Activated effector memory CD4-positive, alpha-beta T cell treated with anti-CD3 and anti-CD28 coated beads, Interleukin-2, amount 50 U/mL, for 16 hours (primary cell): ENCODE measurements at regions not wholly inside any gene's neighbourhood (a gene's known extent, or its start where the extent isn't known, plus 50 kb on each side); places are given as distances from the start of the nearest gene placed in this dataset.
"Not testable (repeated sequence)": the region's sequence is repeated elsewhere in the genome, so short reads cannot be mapped to it uniquely, and the experiment has no call there.

ENCODE experiments used
- DNase-seq: peaks from one replicate; pipeline ENCODE4 v3.0.0-alpha.2; 2020

DNA sequence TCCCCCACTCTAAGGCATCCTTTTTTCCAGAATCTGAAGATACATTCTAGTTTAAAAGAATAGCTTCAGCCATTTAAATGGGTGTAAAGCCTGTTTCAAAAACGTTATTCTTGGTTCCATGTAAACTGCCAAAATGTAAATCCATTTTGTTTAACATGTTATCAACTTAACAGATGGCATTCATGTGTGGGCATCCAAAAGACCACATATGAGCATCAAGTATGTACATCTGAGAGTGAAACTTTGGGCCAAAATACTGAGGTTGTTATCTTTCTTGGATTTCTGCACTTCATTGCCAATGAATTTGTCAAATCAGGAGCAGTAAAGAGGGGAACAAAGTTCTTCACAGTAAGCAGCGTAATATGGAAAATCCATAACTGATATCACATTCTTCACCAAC, 395.4 kb downstream of the ZNF804A start:
- no peak for DNase-seq

DNA sequence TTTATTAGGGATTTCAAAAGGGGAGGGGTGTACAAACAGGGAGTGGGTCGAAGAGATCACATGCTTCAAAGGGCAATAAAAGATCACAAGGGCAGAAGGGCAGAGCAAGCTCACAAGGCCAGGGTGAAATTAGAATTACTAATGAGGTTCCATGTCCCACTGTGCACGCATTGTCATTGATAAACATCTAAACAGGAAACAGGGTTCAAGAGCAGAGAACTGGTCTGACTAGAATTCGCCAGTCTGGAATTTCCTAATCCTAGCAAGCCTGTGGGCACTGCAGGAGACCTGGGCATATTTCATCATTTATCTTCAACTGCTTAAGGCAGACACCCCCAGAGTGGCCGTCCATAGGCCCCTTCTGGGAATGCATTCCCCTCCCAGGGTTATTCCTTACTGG, 408.2 kb downstream of the ZNF804A start:
- DNase-seq = no peak

DNA sequence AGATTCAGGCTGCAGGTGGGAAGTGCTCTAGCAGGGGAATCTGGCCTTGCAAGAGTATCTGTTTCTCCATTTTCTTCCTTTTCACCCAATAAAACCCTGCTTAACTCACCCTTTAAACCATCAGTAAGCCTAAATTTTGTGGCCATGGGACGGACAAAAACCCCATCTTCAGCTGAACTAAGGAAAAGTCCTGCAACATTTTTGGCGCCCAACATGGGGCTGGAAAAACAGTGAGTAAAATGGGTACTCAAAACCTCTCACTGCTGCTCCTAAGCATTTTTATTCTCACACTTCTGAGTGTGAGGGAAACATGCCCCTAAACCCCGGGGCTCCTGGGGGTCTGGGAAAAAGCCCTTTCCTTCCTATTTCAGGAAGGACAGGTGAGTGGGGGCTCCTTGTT, 414.3 kb downstream of the ZNF804A start:
- no peak for DNase-seq

DNA sequence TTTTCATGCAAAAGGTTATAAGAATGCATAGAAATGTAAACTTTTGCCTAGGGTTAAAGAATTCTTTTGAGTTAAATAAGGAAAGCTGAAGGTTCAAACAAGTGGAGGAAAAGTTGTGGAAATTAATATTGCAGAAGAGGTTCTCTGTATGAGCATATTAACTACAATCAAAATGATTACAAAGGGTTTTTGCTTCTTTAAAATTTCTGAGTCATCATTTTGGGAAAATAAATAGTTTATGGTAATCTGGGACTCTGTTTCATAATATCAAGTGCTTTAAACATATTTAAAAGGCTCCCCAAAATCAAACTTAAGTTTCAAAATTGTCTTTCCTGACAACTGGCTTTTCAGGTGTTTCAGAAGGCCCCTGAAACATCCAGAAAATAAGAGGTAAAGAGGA, 415.7 kb downstream of the ZNF804A start:
- DNase-seq = no peak

DNA sequence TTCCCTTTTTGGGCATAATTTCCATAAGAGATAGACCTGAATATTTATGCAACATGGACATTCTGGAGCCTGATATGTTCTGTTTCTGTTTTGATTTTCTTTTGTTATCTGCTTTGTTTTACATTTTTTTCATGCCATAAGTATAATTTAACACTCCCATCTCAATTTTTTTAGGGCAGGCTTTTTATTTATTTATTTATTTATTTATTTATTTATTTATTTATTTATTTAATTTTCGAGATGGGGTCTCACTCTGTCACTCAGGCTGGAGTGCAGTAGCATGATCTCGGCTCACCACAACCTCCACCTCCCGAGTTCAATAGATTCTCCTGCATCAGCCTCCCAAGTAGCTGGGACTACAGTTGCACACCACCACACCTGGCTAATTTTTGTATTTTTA, 427.6 kb downstream of the ZNF804A start:
- DNase-seq = not testable (repeated sequence)

DNA sequence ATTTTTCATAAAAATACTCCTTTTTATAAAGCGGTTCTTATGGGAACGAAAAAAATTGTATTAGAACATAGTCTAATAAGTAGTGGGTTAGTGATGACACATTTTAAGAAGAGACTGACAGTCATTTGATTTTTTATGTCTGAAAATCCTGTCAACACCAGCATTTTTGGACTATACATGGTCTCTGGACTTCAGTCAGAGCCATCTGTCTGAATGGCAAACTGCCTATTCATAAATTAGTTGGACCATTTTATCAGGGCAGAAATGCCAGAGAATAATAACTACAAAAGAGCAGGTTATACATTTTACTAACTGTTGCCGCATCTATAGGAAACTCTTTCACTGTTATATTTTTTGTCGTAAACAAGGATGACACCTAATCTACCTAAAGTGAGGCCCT, 437.6 kb downstream of the ZNF804A start:
- DNase-seq = no peak

DNA sequence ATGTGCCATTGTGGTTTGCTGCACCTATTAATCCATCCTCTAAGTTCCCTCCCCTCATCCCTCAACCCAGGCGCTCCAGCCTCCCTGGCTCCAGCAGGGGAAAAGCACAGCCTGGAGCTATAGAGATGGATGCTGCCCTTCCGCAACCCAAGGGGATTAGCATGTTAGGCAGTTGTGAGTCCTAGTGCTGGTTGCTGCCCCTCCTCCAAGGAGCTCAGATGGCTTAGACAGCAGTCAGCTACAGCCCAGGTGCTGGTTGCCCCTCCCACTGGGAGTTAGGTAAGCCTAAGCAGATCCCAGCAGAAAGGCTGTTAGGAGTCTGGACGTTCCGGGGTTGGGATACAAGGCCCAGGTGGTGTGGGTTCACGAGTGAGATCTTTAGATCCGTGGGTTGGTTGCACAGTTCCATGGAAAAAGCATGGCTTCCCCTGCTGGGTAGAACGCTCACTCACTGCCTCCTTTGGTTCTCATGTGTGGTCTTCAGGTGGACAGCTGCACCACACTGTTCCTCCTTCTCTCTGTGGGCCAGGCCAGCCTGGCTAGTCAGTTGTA, 446.1 kb downstream of the ZNF804A start:
- no peak for DNase-seq

DNA sequence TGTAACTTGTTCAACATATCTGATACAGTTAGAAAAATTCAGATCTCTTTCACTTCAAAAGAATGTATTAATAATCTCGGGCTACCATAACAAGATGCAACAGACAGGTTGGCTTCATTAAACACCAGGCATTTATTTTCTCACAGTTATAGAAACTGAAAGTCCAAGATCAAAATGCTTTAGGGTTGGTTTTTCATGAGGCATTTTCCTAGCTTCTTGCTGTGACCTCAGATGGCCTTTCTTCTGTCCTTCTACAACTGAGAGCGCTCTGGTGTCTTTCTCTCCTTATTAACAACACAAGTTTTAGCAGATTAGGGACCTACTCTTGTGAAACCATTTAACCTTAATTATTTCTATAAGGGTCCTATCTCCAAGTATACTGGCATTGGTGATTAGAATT, 452.5 kb downstream of the ZNF804A start:
- no peak for DNase-seq

DNA sequence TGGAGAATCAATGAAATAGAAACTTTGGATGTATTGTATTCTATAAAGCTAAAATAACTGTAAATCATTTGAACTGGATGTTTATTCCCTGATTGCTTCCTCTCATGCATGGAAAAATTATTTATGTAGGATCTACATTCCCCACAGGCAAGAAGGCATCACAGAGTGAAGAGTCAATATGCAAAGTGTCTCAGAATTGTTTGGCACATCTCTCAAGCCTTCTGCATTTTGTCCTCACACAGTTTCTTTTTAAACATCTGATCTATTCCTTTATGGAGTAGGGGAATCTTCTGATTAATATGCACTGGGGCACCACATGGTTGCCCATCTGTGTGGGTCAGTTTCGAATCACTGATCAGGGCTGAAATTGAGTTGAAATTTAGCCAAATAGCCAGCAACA, 465.4 kb downstream of the ZNF804A start:
- DNase-seq = no peak

DNA sequence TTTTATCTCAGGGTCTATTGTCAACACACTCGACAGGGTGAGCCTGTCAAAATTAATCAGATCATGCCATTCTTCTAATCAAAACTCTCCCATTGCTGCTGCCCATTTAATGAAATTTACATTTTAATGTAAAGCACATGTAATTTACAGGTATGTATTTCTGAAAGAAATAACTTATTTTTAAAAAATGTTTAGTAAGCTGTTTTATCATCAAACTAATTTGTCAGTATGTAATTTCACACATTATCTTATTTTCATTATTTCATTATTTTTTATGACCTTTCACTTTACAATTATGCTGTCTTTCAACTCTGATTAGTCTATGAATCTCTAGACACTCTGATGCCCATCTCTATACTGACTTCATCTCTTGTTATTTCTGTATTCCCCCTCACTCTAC, 467.8 kb downstream of the ZNF804A start:
- DNase-seq = no peak

DNA sequence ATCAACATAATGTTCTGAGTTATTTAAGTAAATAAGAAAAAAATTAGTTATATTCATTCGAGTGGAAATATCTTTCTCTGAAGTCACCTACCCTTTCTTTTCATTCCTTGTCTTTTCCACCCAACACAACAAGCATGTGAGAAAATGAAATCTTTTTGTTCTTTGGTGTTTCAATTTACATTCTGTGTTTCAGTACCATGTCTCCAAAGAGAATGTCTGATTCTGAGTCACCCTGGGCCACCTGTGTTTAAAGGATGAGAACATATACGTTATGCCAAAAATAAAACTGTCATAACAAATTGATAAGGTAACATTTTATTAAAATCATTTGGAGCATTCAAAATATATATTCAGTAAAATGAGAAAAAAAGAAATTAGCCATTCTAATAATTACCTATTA, 470.8 kb downstream of the ZNF804A start:
- no peak for DNase-seq

DNA sequence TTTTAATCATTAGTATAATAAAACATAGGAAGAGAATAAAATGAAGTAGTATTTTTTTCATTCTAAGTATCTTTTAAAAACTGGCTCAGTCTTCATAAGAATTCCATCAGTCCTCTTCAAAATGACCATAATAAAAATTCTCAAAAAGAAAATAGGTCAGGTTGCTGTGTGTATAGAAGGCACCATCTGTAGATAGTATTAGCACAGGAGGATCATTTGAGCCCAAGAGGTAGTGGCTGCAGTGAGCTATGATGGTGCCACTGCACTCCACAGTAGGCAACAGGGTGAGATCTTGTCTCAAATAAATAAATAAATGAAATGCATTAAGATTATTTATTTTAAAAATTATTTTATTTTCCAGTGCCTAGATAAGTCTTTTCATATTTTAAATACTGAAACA, 475.8 kb downstream of the ZNF804A start:
- no peak for DNase-seq

DNA sequence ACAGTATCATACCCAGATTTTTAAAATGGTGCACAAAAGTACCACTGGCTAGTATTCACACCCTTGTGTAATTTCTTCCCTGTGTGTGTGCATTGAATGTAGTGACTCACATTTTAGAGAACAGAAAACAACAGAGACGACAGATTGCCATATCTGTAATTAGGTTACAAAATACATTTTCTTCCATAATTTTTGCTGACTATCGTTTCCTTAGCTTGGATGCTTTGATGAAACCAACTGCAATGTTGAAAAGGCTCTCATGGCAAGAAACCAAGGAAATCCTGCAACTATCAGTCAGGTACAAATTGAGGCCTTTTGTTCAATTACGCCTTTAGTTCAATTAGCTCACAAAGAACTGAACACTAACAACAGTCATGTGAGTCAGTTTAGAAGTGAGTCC, 484.4 kb downstream of the ZNF804A start:
- no peak for DNase-seq

DNA sequence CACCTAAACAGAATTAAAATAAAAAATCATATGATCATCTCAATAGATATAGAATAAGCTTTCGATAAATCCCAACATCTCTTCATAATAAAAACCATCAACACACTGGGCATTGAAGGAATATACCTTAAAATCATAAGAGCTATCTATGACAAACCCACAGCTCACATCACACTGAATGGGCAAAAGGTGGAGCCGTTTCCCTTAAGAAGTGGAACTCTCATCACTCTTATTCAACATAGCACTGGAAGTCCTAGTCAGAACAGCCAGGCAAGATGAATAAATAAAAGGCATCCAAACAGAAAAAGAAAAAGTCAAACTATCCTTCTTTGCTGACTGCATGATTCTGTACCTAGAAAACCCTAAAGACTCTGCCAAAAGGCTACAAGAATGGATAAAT, 510.3 kb downstream of the ZNF804A start:
- no peak for DNase-seq

DNA sequence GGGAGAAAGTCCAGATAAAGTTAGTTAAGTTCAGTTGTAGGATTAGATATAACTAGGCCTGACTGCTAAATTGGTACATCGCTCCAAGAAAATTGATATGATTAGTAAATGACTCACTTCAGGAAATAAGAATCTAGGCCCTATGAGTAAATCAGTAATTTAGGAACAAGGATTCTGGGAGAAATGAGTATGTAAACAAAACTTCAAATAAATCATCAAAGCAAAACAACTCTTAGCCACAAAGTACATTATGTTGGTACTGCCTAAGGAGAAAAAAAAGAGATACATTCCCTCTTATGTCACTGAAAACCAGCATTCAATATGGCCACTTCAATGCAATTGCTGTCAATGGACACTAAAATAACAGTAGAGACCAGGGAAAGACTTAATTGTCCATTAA, 529.1 kb downstream of the ZNF804A start:
- DNase-seq = no peak

DNA sequence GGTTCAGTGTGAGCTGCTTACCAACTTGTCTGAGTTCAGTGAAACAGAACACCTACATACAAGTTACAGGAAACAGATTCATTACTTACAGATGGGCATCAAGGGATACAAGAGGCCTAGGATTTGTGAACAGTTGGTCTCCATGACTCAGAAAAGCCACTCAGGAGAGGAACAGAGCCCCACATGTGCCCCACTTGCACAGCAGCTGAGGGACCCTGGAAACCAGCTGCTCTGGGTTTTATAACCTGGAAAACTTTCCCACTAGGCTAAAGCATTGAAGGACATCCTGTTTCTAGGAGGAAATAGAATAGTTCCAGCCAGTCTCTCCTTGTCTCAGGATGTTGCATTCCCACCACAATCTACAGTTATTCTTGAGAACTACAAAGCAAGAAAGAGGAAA, 530.0 kb downstream of the ZNF804A start:
- DNase-seq = no peak

DNA sequence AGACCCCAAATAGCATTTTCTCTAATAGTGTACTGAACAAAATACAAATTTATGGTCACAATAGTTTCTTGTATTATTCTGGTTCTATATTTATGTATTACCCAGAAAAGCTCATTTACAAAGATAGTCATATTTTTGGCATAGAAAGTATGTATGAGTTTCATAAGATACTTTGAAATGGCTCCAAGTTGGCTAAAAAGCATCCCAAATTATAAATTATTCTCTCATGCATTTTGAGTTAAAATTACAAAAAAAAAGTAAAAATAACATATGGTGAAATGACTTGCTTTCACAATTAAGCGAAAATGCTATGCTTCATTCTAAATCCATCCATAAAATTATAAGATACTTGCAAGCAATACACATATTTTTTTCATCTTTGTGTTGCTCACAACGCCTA, 530.7 kb downstream of the ZNF804A start:
- no peak for DNase-seq

DNA sequence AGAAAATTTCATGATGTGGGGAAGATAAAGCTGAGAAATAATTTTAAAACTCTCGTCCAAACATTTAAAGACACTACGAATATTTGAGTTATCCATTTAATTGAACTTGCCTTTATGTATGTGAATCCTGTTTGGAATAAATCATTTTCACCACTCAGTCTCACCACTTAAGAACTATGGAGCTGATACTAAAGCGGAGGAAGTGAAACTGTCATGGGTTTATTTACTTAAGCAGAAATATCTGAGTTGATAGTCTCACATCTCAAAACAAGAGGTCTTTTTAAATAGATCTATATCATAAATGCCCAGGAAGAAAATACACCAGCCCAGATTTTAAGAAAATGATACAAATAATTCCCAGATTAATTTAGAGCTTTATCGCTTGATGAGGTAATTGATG, 532.4 kb downstream of the ZNF804A start:
- DNase-seq = no peak

DNA sequence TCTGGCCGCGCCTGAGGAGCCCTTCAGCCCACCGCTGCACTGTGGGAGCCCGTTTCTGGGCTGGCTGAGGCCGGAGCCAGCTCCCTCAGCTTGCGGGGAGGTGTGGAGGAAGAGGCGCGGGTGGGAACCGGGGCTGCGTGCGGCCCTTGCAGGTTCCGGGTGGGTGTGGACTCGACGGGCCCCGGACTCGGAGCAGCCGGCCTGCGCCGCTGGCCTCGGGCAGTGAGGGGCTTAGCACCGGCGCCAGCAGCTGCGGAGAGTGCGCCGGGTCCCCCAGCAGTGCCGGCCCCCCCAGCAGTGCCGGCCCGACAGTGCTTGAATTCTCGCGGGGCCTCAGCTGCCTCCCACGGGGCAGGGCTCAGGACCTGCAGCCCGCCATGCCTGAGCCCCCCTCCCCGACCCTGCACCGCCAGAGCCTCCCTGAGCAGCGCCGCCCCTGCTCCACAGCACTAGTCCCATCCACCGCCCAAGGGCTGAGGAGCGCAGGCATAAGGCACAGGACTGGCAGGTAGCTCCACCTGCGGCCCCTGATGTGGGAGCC, 534.2 kb downstream of the ZNF804A start:
- no peak for DNase-seq

DNA sequence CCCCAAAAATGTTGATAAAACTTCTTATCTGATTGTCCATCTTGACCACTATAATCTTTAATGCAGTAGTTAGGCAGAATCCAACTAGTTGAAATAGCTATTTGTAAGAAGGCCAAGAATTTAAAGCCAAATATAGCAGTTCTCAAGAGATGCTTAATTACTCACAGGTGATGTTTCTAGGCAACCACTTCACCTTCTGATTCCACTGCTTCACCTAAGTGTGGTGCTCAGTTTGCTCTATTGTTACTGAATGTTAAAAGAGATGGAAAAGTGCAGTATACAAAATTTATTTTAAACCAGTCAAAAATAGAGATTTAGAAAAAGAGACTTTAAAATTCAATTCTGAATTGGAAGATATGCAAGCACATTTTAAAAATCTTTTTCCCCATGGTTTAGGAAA, 539.4 kb downstream of the ZNF804A start:
- no peak for DNase-seq

DNA sequence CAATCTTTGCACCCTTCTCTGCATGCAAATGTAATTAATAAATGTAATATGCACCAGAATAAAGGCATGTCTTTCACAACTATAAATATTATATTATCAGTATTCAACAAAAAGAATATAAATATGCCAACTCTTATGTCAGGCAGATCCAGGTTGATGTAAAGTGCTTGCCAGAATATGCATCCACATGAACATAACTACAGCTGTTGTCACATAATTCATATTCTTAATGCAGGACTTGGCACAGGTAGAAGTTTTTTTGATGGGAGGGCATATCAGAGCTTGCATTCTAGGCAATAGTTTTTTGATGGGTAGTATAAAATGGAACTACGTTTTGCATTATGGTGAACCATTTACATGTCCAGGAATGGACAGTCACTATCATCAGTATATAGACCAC, 544.3 kb downstream of the ZNF804A start:
- DNase-seq = no peak

DNA sequence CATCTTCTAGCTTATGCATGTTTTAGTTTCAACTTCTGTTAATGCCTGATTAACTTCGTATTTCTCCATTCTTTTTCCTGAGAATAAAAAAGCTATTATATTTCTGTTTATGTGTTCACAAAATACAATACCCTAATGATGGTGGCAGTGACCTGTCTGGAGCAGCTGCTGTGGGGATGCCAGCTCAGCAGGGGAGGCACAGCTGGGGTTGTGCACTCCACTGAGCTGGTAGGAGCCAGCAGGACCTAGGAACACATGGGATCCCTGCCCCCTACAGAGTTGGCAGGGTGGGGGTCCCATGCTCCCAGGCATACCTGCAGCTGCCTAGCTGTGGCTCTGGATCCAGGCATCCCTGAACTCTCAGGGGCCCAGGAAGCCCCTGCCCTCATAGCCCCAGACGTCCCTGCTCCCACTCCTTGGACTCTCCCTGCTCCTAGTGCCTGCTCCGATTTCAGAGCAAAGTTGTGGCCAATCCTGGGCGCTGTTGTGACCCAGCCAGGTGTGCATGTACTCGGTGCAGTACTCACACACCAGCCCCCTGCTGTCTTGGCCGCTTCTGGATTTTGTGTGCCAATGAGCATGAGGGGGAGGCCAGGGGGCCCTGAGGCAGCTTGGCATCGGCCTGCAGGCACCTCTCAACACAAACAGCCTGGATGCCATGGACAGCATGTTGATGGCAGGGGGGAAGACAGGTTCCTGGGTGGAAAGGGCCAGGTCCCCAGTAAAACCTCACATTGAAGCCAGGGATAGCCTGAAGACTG, 546.0 kb downstream of the ZNF804A start:
- no peak for DNase-seq

DNA sequence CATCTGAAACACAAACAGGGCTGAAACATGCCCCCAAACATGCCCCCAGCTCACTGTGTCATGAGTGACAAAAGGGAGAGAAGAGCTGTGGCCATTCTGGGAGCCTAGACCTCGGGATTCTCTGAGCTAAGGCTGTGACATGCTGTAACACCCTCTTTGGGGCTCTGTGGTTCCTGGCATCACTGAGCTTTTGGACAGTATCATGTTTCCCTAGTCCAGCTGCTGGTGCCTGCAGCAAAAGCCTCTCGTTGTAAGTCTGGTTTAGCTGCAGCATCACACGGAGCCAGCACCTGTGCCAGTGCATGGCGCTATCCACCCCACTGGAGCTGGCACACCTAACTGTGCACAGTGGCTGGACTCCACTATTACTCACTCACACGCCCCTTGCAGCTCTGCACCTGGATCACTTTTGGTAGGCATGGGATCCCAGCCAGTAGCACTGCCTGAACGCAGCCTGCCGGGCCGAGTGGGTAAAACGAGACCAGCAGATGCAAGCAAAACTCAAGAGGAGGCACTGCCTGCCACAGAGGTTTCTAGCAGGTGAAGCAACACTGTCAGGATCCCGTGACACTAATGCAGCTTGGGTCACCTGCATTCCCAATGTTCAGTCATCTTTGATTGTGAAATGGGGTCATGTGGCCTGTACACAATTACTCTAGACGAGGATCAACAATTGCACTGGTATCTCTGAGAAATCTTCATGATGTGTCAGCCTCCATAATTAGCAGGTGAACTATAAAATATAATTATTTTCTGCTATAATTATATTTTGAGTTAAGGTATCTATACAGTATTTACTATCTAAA, 547.2 kb downstream of the ZNF804A start:
- no peak for DNase-seq

DNA sequence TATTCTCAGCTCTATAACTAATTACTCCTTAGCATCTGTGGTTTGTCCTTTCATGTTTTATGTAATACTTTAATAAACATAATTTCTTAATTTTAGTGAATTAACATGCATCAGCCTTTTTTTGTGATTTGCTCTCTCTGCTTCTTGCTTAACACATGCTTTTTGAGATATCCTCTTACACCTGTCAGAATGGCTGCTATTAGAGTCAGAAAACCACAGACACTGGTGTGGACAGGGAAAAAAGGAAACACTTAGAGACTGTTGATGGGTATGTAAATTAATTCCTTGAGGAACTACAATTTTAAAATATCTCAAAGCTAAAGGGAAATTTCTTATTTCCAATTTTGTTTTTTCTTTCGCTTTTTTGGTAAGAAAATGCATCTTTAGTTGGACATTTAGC, 549.0 kb downstream of the ZNF804A start:
- no peak for DNase-seq
